NCI-H69 (cell line): ENCODE measurements at regions not wholly inside any gene's neighbourhood (a gene's known extent, or its start where the extent isn't known, plus 50 kb on each side); places are given as distances from the start of the nearest gene placed in this dataset.
"Not testable (repeated sequence)": the region's sequence is repeated elsewhere in the genome, so short reads cannot be mapped to it uniquely, and the experiment has no call there.

Experiments
- DNase-seq: peaks from one replicate; lab custom pipeline; 2025; lab: John Stamatoyannopoulos, UW

DNA sequence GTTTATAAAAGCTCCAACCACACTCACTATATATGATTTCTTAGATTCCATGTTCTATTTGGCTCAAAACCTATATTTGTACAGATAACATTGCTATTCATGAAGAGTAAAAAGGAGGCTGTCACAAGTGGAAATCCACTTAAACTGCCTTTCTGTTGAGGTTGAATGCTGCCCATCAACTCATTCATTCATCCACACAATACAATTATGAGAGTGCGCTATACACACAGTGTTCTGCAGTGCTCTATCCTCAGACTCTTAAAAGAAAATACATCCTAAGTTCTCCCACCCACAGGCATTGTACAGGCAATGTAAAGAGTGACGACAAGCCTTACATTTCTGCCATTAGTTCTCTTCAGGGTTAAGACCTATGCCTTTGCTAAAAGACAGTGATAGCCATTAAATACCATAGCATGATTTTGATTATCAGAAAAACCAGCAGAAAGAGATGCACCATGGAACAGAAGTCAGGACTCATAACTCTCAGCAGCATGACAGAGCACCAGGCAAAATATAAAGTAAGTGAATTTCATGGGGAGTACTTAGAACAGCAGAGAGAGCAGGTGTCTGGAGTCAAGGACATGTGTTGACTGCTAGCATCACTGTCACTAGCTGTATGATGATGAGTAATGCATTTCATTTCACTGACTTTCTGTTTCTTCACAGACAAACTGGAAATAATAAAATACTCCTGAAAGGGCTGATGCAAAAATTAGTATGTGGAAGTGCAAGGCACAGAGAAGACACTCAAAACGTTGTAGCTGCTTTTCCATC is 218.0 kb downstream of the RBM26 start:
- no peak for DNase-seq

DNA sequence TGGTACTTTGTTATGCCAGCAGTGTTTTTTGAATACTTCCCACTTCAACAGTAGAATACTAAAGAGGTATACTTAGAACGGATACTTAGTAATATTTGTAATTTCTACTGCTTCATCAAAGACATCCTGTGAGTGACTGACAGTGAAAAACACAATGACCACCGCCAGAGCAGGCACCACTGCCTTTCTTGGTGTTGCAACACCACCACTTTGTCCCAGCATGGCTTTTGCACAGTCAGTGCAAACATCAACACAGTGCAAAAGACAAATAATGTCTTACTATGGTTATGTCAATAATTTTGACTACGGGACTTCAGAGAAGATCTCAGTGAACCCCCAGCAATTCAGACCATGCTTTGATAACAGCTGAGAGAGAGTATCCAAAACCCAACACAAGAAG is 220.5 kb downstream of the RBM26 start:
- peak; percentile 41 for DNase-seq

DNA sequence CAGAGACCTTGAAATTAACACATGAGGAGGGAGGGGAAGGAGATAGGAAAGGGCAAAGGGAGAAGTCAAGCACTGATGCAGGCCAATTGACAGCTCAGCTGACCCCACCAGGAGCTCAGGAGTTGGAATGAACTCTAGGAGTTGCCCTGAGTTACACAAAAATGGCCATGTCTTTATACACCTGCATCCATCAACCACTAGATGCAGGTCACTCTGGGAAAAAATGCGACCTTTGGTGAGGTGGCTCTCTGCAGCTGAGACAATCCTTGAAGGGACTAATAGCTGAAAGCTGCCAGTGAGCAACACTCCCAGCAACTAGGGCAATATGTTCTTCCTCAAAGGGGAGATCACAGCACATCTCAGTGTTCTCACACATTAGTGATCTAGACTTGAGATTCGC is 222.8 kb downstream of the RBM26 start:
- DNase-seq: no peak

DNA sequence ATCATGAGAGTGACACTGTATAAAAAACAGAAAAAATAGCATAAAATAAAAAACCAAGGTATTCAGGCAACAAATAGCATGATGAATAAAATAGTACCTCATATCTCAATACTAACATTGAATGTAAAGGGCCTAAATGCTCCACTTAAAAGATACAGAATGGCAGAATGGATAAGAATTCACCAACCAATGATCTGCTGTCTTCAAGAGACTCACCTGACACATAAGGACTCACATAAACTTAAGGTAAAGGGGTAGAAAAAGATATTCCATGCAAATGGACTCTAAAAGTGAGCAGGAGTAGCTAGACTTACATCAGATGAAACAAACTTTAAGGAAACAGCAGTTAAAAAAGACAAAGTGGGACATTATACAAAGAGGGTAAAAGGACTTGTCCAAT is 232.4 kb downstream of the RBM26 start:
- not testable (repeated sequence) for DNase-seq

DNA sequence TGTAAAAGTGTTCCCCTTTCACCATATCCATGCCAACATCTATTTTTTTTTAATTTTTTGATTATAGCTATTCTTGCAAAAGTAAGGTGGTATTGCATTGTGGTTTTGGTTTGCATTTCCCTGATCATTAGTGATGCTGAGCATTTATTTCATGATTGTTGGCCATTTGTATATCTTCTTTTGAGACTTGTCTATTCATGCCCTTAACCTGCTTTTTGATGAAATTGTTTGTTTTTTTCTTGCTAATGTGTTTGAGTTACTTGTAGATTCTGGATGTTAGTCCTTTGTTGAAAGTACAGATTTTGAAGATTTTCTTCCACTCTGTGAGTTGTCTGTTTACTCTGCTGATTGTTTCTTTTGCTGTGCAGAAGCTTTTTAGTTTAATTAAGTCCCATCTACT is 233.1 kb downstream of the RBM26 start:
- DNase-seq: not testable (repeated sequence)

DNA sequence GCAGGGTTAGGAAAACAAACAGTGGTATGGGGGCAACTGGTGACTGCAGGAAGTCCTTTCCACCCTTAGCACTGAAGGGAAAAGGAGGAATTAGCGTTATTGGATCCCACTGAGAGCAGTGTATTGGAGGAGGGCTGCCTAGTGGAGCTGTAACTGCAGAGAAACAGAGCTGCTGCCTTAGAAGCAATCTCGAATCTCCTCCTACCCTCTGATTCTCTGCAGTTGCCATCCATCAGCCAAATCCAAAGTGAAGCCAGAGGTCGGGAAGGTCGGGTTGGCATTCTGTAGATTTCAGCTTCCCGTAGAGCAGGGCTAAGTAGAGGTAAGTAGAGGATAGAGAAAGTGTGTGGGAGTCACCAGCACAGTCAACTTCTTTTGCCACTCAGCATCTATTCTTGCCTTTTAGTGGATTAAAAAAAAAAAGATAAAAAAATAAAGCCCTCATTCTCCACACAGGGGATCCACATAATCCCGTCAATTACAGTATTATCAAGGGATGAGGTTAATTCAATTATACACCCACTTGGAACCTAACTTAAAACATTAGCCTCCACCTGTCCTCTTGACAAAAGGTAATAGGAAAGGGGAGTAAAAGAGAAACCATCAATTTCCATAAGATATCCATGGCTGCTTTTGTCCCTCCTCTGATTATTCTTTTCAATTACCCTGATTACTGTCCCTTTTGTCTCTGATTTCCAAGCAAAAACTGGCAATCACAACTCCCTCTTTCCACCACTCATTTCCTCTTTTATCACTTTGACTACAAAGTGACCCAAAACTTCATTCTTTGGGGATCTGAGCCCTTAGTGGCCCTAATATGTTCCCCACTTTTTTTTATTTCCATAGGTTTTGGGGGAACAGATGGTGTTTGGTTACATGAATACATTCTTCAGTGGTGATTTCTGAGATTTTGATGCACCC is 234.7 kb downstream of the RBM26 start:
- peak; percentile 67 for DNase-seq

DNA sequence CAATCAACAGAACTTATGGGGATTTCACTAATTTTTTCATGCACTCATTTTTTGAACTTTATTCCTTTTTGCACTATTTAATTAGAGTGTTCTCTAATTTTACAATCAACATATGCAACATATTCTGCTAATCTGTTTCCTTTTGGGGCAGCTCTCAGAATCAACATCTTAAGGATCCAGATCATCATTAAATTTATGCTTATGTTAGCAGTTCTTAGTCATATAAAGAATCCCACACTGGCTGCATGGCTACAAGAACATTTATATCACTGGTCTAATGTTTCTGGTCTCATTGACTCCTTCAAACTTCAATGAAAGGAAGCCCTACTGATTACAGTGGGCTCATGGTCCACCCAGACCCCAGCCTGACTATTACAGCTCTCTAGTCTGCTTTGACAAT is 245.2 kb downstream of the RBM26 start:
- DNase-seq: no peak

DNA sequence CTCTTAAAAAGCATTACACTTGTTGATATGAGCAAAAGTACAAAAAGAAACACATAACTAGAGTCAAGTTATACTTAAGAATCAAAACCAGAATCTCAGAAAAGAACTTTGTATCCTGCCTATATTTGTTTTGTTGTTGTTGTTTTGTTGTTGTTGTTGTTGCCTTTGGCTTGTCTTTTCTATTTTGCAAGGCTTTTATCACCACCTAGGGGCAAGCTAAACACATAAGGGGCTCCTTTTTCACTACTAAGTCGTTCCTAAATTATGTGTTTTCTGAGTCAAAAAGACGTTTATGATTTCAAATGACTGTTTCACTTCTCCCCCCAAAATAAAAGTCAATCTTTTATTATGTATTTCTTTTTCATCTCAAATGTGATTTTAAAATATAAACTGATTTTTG is 250.2 kb downstream of the RBM26 start:
- DNase-seq: no peak

DNA sequence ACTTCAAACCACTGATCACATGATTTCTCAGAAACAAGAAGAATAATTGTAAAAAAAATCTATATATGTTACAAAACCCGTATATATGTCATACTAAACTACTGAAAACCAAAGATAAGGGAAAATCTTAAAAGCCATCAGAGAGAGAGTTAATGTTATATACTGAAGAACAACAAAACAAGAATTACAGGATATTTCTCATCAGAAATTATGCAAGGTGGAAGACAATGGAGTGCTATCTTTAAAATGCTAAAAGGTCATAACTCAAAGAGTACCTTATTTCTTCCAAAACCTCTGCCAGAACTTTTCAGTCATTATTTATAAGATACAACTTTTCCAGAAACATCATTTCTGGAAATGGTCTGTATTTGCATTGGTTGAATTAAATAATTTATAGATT is 256.8 kb downstream of the RBM26 start:
- no peak for DNase-seq

DNA sequence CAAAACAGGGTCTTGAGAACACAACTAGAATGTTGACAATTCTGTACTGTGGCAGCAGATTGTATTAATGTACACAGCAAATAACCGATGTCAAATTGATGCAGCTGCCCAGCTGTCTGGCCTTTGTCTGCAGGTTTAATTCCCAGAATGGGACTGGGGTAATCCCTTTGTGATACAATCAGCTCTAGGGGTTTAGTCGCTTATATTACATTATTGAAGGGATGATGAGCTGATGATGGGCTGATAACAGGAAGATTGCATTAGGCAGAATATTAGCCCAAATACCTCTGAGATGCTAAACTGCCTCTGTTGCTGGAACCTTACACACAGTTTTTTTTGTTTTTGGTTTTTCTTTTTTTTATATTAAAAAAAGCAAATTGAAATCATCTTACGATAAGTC is 265.0 kb downstream of the RBM26 start:
- peak; percentile 11 for DNase-seq

DNA sequence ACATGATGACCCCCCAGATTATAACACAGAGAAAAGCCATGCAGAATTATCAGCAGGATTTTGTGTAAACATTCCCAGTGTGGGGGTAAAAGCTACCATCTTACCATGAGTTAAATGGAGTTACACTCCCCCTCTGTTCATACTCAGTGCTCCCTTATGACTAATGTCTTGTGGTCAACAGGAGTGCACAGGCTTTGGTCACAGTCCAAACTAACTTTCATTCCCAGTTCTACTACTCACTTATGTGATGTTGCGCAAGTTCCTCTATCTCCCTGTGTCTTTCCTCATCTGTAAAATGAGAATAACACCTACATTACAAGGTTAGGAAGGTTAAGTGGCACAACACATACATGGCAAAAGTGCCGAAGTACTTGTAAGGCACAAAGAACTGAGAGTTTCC is 277.9 kb downstream of the RBM26 start:
- no peak for DNase-seq

DNA sequence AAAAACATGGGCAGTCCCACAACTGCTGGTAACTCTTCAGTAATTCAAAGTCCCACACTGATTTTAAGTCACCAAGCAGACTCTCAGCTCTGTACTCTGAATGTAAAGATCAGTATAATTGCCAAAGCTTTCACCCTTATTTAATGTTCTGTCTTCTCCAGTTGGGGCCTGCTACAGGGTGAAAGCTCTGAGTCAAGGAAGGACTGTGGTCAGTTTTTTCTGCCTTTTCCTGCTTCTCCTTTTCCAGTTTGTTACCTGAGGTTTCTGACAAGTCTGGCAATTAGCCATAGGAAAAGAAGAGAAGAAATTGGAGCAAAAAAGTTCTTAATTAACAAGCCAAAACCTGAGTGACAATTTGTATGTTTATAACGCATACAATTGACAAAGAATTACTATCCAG is 279.3 kb downstream of the RBM26 start:
- DNase-seq: no peak

DNA sequence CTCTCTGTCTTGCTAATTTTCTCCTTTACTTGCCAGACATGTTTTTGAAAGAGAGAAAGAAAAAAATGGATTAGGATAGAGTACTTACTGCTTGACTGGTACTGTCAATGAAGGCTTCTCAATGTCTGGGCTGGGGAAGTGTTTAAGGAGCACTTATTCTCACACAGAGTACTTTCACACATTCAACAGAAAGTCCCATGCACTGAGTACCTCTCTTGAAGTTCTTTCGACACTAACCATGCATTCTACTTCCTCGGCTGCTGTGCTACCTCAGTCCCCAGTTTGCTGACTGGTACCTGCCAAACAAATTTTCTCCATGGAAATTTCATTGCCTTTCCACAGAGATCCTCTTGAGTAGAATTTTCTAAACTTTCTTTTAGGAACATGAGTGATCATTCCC is 281.9 kb downstream of the RBM26 start:
- no peak for DNase-seq

DNA sequence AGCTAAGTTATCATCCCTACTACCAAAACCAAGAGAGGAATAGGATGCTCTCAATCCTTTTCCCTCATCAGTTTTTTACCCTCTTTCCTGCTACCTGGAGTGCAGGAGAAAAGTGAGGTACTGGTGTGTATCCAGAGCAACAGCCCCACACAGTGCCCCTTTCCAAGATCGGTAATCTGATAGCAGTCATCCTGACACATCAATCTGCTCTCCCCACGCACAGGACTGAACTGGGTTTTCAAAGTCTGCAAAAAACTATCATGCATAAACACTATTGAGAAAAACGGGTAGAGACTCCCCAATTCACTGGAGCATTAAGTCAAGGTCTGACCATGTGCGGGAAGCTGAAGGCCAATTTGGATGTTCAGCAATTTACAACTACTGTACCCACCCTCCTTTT is 284.8 kb downstream of the RBM26 start:
- DNase-seq: peak; percentile 1

DNA sequence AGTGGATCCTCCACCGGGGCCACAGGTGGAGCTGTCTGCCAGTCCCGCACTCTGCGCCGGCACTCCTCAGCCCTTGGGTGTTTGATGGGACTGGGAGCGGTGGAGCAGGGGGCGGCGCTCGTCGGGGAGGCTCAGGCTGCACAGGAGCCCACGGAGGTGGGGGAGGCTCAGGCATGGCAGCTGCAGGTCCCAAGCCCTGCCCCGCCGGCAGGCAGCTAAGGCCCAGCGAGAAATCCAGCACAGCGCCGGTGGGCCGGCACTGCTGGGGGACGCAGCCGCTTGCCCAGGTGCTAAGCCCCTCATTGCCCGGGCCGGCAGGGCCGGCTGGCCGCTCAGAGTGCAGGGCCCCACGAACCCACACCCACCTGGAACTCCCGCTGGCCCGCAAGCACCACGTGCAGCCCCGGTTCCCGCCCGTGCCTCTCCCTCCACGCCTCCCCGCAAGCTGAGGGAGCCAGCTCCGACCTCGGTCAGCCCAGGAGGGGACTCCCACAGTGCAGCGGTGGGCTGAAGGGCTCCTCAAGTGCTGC is 286.4 kb downstream of the RBM26 start:
- DNase-seq: no peak

DNA sequence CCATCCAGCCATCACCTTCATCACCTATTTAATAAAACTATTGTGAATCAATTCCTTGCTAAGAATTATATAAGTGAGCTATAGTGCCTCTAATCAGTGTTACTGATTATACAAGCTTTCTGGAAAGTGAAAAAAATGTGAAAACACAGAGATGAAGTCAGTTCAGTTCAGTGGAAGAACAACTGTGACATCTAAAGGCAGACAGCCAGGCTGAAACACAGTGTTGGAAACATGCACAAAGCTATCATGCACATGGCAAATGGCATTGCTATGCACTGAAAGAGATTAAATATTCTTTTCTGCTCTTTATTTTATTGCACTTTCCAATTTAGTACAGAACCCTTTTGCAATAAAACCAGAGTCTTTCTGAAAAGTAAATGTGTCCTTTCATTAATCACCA is 294.0 kb downstream of the RBM26 start:
- no peak for DNase-seq

DNA sequence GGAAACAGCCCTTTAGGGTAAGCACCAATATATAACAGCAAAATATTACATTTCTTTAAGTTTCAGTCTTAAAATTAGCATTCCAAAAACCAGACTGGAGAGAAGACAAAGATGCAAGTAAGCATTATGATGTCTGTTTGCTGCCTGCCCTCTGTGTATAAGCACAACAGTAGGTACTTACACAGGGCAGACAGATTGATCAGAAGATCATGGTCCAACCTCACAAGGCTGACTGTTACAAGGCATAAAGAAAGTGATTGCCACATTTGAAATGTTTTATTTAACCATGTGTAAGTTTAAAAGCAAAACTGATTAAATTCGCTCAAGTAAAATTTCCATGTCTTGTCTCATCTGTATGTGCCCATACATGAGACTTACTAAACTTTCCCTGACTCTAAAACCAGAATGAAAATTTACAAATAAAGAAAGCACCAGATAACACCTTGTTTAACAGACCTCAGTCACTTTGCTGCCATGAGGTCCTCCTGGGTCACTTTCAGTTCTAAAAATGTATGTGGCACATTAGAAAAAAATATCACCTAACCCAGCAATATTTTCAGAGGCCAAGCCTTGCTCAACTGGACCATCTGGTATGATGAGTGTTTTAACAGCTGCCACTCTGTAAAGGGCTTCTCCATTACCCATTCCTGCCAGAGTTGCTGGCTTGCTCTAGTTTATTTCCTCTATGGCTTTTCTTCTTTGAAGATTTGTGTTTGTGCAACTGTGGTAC is 297.0 kb downstream of the RBM26 start:
- DNase-seq: peak; percentile 65

DNA sequence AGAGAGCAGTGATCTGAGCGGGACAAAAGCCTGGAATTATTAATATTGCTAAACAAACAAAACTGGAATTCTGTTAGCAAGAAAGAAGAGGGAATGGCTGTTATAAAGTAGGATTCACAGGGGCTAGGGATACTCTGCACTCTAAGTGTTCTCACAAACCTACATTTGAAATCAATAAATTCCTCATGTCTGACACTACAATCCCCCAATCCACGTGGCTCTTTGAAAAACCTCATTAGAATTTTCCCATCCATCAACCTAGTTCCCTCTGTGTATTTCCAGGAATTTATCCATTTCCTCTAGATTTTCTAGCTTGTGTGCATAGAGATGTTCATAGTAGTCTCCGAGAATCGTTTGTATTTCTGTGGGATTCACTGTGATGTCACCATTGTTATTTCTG is 307.5 kb downstream of the RBM26 start:
- DNase-seq: no peak

DNA sequence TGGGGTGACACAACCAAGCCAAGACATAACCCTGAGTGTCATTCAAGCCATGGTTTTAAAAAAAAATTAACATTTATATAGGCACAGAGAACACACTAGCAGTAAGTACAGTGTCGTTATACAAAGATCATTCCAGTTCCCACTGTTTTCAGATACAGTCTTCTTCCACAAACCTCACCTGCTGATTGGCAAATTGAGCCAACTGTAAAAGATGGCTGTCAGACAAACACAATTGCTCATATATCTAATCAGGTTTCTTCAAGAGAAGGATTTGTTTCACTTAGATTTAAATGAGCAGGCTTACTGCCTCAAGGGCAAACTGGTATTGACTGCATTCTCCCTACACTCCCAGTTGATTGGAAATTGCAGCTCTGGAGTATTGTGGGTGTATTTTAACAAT is 308.9 kb downstream of the RBM26 start:
- no peak for DNase-seq

DNA sequence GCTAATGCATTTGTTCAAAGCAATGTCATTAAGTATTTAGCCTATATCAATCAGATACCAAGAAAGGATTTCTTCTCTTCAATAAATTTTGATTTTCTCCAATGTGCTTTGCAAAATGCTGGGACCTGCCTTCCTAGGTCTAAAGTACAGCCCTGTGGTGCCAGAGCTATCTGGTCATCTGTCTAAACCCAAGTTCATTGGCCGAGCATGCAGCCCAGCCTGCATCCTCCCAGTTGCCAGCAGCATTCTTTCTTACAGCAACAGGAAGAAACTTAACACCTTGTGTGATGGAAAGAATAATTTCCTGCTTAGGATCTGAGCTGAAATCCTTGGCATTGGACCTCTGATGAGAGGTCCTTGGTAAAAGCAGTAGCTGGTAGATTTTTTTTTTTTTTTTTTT is 310.0 kb downstream of the RBM26 start:
- no peak for DNase-seq

DNA sequence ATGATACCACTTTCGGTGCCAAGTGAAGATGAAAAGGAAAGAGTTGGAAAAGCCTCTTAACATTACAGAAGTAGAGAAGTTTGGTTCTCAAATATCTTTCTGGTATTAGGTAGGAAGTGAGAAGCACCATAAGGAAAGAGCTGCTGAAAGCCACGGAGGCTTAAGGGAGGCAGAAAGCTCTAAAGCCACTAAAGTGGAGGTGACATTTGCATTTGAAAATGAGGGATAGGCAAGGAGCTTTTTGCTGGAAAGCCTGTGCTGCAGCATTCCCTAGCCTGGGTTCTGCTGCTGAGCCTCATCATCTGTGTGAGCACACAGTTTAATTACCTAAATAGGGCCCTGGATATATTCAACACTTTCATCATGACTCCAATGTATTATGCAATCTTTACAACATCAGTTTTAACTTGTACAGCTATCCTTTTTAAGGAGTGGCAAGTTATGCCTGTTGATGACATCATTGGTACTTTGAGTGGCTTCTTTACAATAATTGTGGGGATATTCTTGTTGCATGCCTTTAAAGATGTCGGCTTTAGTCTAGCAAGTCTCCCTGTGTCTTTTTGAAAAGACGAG is 315.4 kb downstream of the RBM26 start:
- no peak for DNase-seq

DNA sequence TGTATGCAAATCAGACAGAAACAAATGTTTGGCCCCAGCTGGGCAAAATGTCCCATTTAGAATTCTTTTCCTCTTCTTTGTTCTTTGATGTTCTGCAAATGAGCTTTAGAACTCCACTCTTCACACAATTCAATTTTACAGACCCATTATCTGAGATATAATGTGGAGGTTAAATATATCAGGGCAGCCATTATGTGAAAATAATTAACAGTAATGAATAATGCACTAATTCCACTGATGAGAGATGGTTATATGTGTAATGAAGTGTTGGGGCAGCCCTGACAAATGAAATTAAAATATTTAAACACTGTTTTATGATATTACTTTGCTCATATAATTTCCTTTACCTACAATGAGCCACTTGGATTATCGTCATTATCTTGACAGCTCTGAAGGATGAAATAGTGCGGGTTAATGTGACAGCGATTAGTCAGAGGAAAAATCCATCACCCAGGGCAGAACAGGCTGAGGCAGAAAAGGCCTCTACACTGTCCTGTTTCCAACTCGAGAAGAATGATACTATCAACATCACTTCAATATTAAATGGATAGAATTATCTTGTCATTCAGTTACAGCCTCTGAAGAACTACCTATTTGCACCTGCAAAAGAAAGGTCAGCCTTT is 321.1 kb downstream of the RBM26 start:
- peak; percentile 63 for DNase-seq
